HEK293T (cell line): ENCODE measurements at regions not wholly inside any gene's neighbourhood (a gene's known extent, or its start where the extent isn't known, plus 50 kb on each side); places are given as distances from the start of the nearest gene placed in this dataset.

ENCODE experiments used
- BHLHE40 ChIP-seq: fragments of 450-650 bp; IDR thresholded peaks from 2 replicates; pipeline ENCODE4 v1.6.1; 2016; ENCODE audit warnings: mild to moderate bottlenecking, moderate library complexity, borderline replicate concordance
- FOXK2 ChIP-seq: fragments of 450-650 bp; IDR thresholded peaks from 2 replicates; pipeline ENCODE4 v1.6.1; 2016; ENCODE audit warnings: mild to moderate bottlenecking
- TARDBP ChIP-seq: fragments of 450-650 bp; IDR thresholded peaks from 2 replicates; pipeline ENCODE4 v1.6.1; 2016

GRCh38 chr13:29959086-29959485, 108.7 kb upstream of the UBL3 start:
- TF ChIP-seq BHLHE40 (no peak), FOXK2 (no peak), TARDBP (no peak)
